Endothelial cell of umbilical vein (primary cell): ENCODE measurements at regions not wholly inside any gene's neighbourhood (a gene's known extent, or its start where the extent isn't known, plus 50 kb on each side); places are given as distances from the start of the nearest gene placed in this dataset.
"Not testable (repeated sequence)": the region's sequence is repeated elsewhere in the genome, so short reads cannot be mapped to it uniquely, and the experiment has no call there.

Experiments
- BruUV-seq: library from RNA; stranded (reverse); fragments of 400-500 nt; replicated peaks from 2 replicates; lab custom pipeline; 2021; lab: Mats Ljungman, UMichigan
- CTCF ChIA-PET: fragments of 300-600, 350-600 bp; sonication (Branson Sonifier 250); formaldehyde crosslinking; loops from one replicate; lab custom pipeline; 2021; ENCODE audit warnings: antibody characterized with exemption, inconsistent platforms; lab: Charles Lee
- POLR2A ChIA-PET: fragments of 300-600, 350-600 bp; sonication (Branson Sonifier 250); formaldehyde crosslinking; loops from one replicate; lab custom pipeline; 2021; ENCODE audit warnings: antibody characterized with exemption, inconsistent platforms; lab: Charles Lee
- DNase-seq: peaks from one replicate; pipeline ENCODE4 v3.0.0-alpha.2; 2011; ENCODE audit warnings: low read depth, low spot score
- FAIRE-seq: peaks from 2 replicates; lab custom pipeline; 2011; peaks lifted over from hg19 to GRCh38; lab: Jason Lieb, UNC
- H2AFZ ChIP-seq: 2 replicates; pipeline ENCODE4 v1.6.0; 2012; ENCODE audit warnings: low read depth, low read length, control low read depth, inconsistent platforms
- H3K27ac ChIP-seq: 2 replicates; pipeline ENCODE4 v1.5.1; 2011; ENCODE audit warnings: low read depth, mild to moderate bottlenecking, control low read depth, low read length, moderate library complexity; ENCODE audit not compliant: insufficient read depth
- H3K27me3 ChIP-seq, 2 experiments: 2 replicates each; pipeline versions ENCODE4 v1.6.0 to v1.6.1; 2011; ENCODE audit warnings: low read length in 2 of 2, mixed read lengths in 1 of 2; ENCODE audit not compliant: control insufficient read depth in 2 of 2, insufficient read depth in 2 of 2
- H3K36me3 ChIP-seq, 2 experiments: 2 replicates in 1 of 2; 3 replicates in 1 of 2; pipeline ENCODE4 v1.5.1; 2011; ENCODE audit warnings: low read length in 2 of 2, mild to moderate bottlenecking in 1 of 2, moderate library complexity in 1 of 2; ENCODE audit not compliant: control insufficient read depth in 2 of 2, insufficient read depth in 2 of 2; ENCODE audit errors: extremely low read depth in 1 of 2
- H3K4me1 ChIP-seq: 3 replicates; pipeline ENCODE4 v1.5.1; 2011; ENCODE audit warnings: mild to moderate bottlenecking, low read length; ENCODE audit not compliant: control insufficient read depth, insufficient read depth; ENCODE audit errors: extremely low read depth
- H3K4me2 ChIP-seq: 2 replicates; pipeline ENCODE4 v1.6.1; 2011; ENCODE audit warnings: low read length, control low read depth, mixed read lengths; ENCODE audit not compliant: insufficient read depth
- H3K4me3 ChIP-seq, 3 experiments: fragments of 200-600 bp in 1 of 3; sonication (generic), shearing (Covaris generic) in 1 of 3; replicated peaks in 1 of 3; 2 replicates each; pipeline ENCODE4 v1.5.1; 2011 to 2016; ENCODE audit warnings: control low read depth in 3 of 3, low read length in 3 of 3, mild to moderate bottlenecking in 2 of 3, inconsistent platforms in 1 of 3, low read depth in 1 of 3, moderate library complexity in 1 of 3; ENCODE audit not compliant: insufficient read depth in 1 of 3
- H3K79me2 ChIP-seq: 2 replicates; pipeline ENCODE4 v1.6.0; 2012; ENCODE audit warnings: low read length, inconsistent platforms; ENCODE audit not compliant: control insufficient read depth, insufficient read depth
- H3K9ac ChIP-seq: replicated peaks from 2 replicates; pipeline ENCODE3; 2011; ENCODE audit warnings: low read length, control low read depth; ENCODE audit not compliant: insufficient read depth; ENCODE audit errors: extremely low read depth
- H3K9me1 ChIP-seq: replicated peaks from 3 replicates; pipeline ENCODE4 v1.6.0; 2011; ENCODE audit warnings: mild to moderate bottlenecking, low read length; ENCODE audit not compliant: control insufficient read depth, insufficient read depth; ENCODE audit errors: extremely low read depth
- H3K9me3 ChIP-seq: replicated peaks from 2 replicates; pipeline ENCODE4 v1.5.1; 2012; ENCODE audit warnings: low read length, inconsistent platforms; ENCODE audit not compliant: control insufficient read depth, insufficient read depth
- H4K20me1 ChIP-seq: replicated peaks from 2 replicates; pipeline ENCODE3; 2011; ENCODE audit warnings: mild to moderate bottlenecking, low read length; ENCODE audit not compliant: control insufficient read depth, insufficient read depth; ENCODE audit errors: extremely low read depth
- CTCF ChIP-seq, 2 donors: IDR thresholded peaks; 1 replicate in 1 of 2; 2 replicates in 1 of 2; pipeline ENCODE4 v1.5.1; 2011; ENCODE audit warnings: low read length in 2 of 2, mild to moderate bottlenecking in 2 of 2, moderate library complexity in 2 of 2, control low read depth in 1 of 2, inconsistent platforms in 1 of 2, low read depth in 1 of 2; ENCODE audit not compliant: insufficient read depth in 1 of 2; ENCODE audit errors: extremely low read depth in 1 of 2
- FOS ChIP-seq: IDR thresholded peaks from 2 replicates; pipeline ENCODE4 v1.6.1; 2011; ENCODE audit warnings: mild to moderate bottlenecking, low read length, moderate library complexity, borderline replicate concordance; ENCODE audit not compliant: insufficient read depth
- dilution Hi-C: fragments of 300-500 bp; cut with MboI; formaldehyde crosslinking; loops from one replicate; pipeline ENCODE4 v1.15.0; 2019; ENCODE audit warnings: low sequenced_read_pairs; ENCODE audit not compliant: extremely low pct_ligation_motif_present
- intact Hi-C: fragments of 100-400 bp; cut with micrococcal nuclease; formaldehyde crosslinking; loops from one replicate; pipeline ENCODE4 v1.10.0; 2022

DNA sequence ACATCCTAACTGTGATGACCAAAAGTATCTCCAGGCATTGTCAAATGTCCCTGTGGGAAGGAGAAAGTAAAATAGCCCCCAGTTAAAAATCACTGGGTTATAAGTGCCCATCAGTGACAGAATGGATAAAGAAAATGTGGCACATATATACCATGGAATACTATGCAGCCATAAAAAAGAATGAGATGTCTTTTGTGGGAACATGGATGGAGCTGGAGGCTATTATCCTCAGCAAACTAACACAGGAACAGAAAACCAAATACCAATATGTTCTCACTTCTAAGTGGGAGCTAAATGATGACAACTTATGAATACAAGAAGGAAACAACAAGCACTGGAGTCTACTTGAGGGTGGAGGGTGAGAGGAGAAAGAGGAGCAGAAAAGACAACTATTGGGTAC, 60.9 kb upstream of the TEX13D start:
- H3K9me3 ChIP-seq, H3K4me2 ChIP-seq, H3K4me3 ChIP-seq, intact Hi-C loops, CTCF ChIA-PET, H3K27me3 ChIP-seq, dilution Hi-C loops, H3K36me3 ChIP-seq, H3K27ac ChIP-seq, H3K9me1 ChIP-seq, BruUV-seq, POLR2A ChIA-PET, H4K20me1 ChIP-seq, H2AFZ ChIP-seq, H3K4me1 ChIP-seq, H3K79me2 ChIP-seq, H3K9ac ChIP-seq, DNase-seq, FAIRE-seq: not testable (repeated sequence)

DNA sequence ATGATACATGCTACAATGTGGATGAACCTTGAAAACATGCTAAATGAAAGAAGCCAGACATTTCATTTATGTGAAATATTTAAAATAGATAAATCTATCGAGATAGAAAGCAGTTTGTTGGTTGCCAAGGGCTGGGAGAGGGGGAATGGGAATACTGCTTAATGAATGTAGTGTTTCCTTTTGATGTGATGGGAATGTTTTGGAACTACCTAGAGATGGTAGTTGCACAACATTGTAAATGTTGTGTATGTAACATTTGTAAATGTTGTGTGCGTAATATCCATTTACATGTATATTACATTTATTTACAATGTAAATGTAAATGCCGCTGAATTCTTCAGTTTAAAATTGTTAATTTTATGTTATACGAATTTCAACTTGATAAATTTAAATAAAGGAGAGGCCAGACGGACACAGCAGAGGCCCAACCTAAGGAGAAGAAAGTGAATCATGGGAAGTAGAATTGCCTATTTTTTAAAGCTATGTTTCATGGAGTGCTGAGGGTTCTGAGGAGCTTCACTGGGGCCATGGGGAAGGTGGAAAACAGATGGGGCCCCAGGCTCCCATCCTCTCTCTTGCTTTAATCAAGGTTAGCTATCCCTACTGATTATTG, 60.0 kb upstream of the TEX13D start:
- Histone ChIP-seq H3K4me1 (no peaks in the 10 kb centered on the region), H3K4me2 (no peak overlapping the region), H2AFZ (no peak overlapping the region), H4K20me1 (no peaks in the 10 kb centered on the region), H3K9me1 (no peaks in the 10 kb centered on the region), H3K79me2 (no peaks in the 10 kb centered on the region), H3K27me3 (no peaks in the 10 kb centered on the region), H3K4me3 (no peak overlapping the region), H3K9ac (no peak overlapping the region), H3K36me3 (no peaks in the 10 kb centered on the region), H3K9me3 (no peaks in the 10 kb centered on the region), H3K27ac (no peak overlapping the region)
- POLR2A ChIA-PET, result no interaction called here
- CTCF ChIA-PET, result no interaction called here
- no TSS peak for BruUV-seq
- TF ChIP-seq CTCF (IDR thresholded peaks at IDR 0.05; ENCODE audit: extremely low read depth in 1 of 2, insufficient read depth in 1 of 2, low read depth in 1 of 2, low read length in 2 of 2), result no peak
- no peak for TF ChIP-seq FOS
- no peak for DNase-seq
- intact Hi-C loops (no loop called here), dilution Hi-C loops (no loop called here)
- FAIRE-seq, result no peak
